GM12878 (cell line): ENCODE measurements at regions not wholly inside any gene's neighbourhood (a gene's known extent, or its start where the extent isn't known, plus 50 kb on each side); places are given as distances from the start of the nearest gene placed in this dataset.

ENCODE experiments used
- ATAC-seq: fragments of 200-7000 bp; cut with Tn5 transposase; 3 replicates; pipeline ENCODE4 v1.9.1; 2020; ENCODE audit warnings: mild to moderate bottlenecking, moderate library complexity
- BruUV-seq: library from RNA; stranded (reverse); fragments of 400-500 nt; replicated peaks from 2 replicates; lab custom pipeline; 2021; lab: Mats Ljungman, UMichigan
- CTCF ChIA-PET: fragments of 300-600 bp; sonication (Branson Sonifier 250); formaldehyde crosslinking; extraction: SDS; loops from one replicate; lab custom pipeline; 2021; ENCODE audit warnings: inconsistent platforms; lab: Yijun Ruan, JAX
- POLR2A ChIA-PET: fragments of 350-600 bp; formaldehyde crosslinking; extraction: SDS; loops from one replicate; lab custom pipeline; 2021; ENCODE audit warnings: inconsistent platforms; lab: Charles Lee
- RAD21 ChIA-PET: fragments of 300-600 bp; sonication (Branson Sonifier 250); formaldehyde crosslinking; loops from one replicate; lab custom pipeline; 2023; ENCODE audit warnings: antibody characterized with exemption; ENCODE audit not compliant: unreplicated experiment; lab: Charles Lee
- SMC1A ChIA-PET: fragments of 300-600 bp; sonication (Branson Sonifier 250); formaldehyde crosslinking; loops from one replicate; lab custom pipeline; 2023; ENCODE audit not compliant: unreplicated experiment, uncharacterized antibody; lab: Charles Lee
- DNase-seq: peaks from one replicate; pipeline ENCODE4 v3.0.0-alpha.2; 2011; ENCODE audit warnings: low read depth, low spot score
- FAIRE-seq: peaks from 3 replicates; lab custom pipeline; 2011; peaks lifted over from hg19 to GRCh38; lab: Jason Lieb, UNC
- H2AFZ ChIP-seq: 2 replicates; pipeline ENCODE4 v1.6.0; 2011; ENCODE audit warnings: low read depth, low read length, control low read depth; ENCODE audit not compliant: control insufficient read depth
- H3K27ac ChIP-seq: 2 replicates; pipeline ENCODE4 v1.5.1; 2011; ENCODE audit warnings: control low read depth; ENCODE audit not compliant: control insufficient read depth, insufficient read depth
- H3K27me3 ChIP-seq, 2 experiments: replicated peaks in 1 of 2; 2 replicates each; pipeline versions ENCODE4 v1.6.0 to v1.6.1; 2011; ENCODE audit warnings: low read length in 1 of 2; ENCODE audit not compliant: control insufficient read depth in 2 of 2, insufficient read depth in 2 of 2
- H3K36me3 ChIP-seq, 2 experiments: 2 replicates each; pipeline ENCODE4 v1.5.1; 2011; ENCODE audit warnings: low read length in 1 of 2; ENCODE audit not compliant: control insufficient read depth in 2 of 2, insufficient read depth in 2 of 2
- H3K4me1 ChIP-seq: 2 replicates; pipeline ENCODE4 v1.6.1; 2011; ENCODE audit warnings: mild to moderate bottlenecking, low read length, moderate library complexity, mixed read lengths; ENCODE audit not compliant: control insufficient read depth, insufficient read depth
- H3K4me2 ChIP-seq: 2 replicates; pipeline ENCODE4 v1.6.0; 2011; ENCODE audit warnings: control low read depth; ENCODE audit not compliant: control insufficient read depth, insufficient read depth
- H3K4me3 ChIP-seq: fragments of 200-600 bp; sonication (generic); 2 replicates; pipeline ENCODE4 v1.5.1; 2016
- H3K79me2 ChIP-seq: 2 replicates; pipeline ENCODE4 v1.6.0; 2011; ENCODE audit warnings: low read length; ENCODE audit not compliant: control insufficient read depth, insufficient read depth
- H3K9ac ChIP-seq: 2 replicates; pipeline ENCODE4 v1.8.0; 2011; ENCODE audit warnings: low read length, control low read depth, mixed read lengths; ENCODE audit not compliant: control insufficient read depth, insufficient read depth
- H3K9me3 ChIP-seq: replicated peaks from 3 replicates; pipeline ENCODE4 v1.5.1; 2011; ENCODE audit warnings: mild to moderate bottlenecking, low read length; ENCODE audit not compliant: control insufficient read depth, insufficient read depth
- H4K20me1 ChIP-seq: 2 replicates; pipeline ENCODE4 v1.6.0; 2011; ENCODE audit not compliant: control insufficient read depth, insufficient read depth
- ATF7 ChIP-seq: fragments of 450-650 bp; IDR thresholded peaks from 2 replicates; pipeline ENCODE4 v1.6.1; 2016; ENCODE audit warnings: low read depth, mild to moderate bottlenecking
- BHLHE40 ChIP-seq, 2 experiments: fragments of 450-650 bp in 1 of 2; IDR thresholded peaks; 2 replicates each; pipeline ENCODE4 v1.6.1; 2011 to 2017; ENCODE audit warnings: low read depth in 2 of 2, borderline replicate concordance in 1 of 2, improper control_type of control experiment in 1 of 2, low read length in 1 of 2, mild to moderate bottlenecking in 1 of 2
- CBX5 ChIP-seq: sonication (generic); IDR thresholded peaks from 2 replicates; pipeline ENCODE4 v1.6.1; 2016; ENCODE audit warnings: low read depth, moderate library complexity, mild to moderate bottlenecking, inconsistent platforms
- CHD1 ChIP-seq: IDR thresholded peaks from 2 replicates; pipeline ENCODE4 v1.6.1; 2012; ENCODE audit warnings: low read depth, low read length, improper control_type of control experiment
- NBN ChIP-seq: fragments of 450-650 bp; IDR thresholded peaks from 2 replicates; pipeline ENCODE4 v1.6.1; 2016
- SMAD5 ChIP-seq: IDR thresholded peaks from 2 replicates; pipeline ENCODE4 v1.6.1; 2016; ENCODE audit warnings: antibody characterized with exemption, low read depth
- SRF ChIP-seq, 2 experiments: IDR thresholded peaks; 2 replicates each; pipeline ENCODE4 v1.6.1; 2011; ENCODE audit warnings: low read depth in 2 of 2, low read length in 2 of 2, mild to moderate bottlenecking in 1 of 2, moderate library complexity in 1 of 2
- SUZ12 ChIP-seq: fragments of 200-600 bp; sonication (generic); IDR thresholded peaks from one replicate; pipeline ENCODE4 v1.6.1; 2018; ENCODE audit warnings: antibody characterized with exemption, mild to moderate bottlenecking; ENCODE audit not compliant: unreplicated experiment
- TBL1XR1 ChIP-seq: IDR thresholded peaks from 2 replicates; pipeline ENCODE4 v1.6.1; 2012; ENCODE audit warnings: low read depth, low read length, improper control_type of control experiment
- ZNF207 ChIP-seq: fragments of 450-650 bp; IDR thresholded peaks from 2 replicates; pipeline ENCODE4 v1.6.1; 2014; ENCODE audit warnings: antibody characterized with exemption, mild to moderate bottlenecking, borderline replicate concordance
- ZNF24 ChIP-seq: fragments of 450-650 bp; IDR thresholded peaks from 2 replicates; pipeline ENCODE4 v1.6.1; 2017; ENCODE audit warnings: antibody characterized with exemption, mild to moderate bottlenecking
- in situ Hi-C: fragments of 300-500 bp; cut with MboI; formaldehyde crosslinking; loops from 9 replicates; pipeline ENCODE4 v1.14.3; 2018; ENCODE audit warnings: mixed read lengths
- intact Hi-C: fragments of 100-400 bp; cut with micrococcal nuclease; formaldehyde crosslinking; loops from one replicate; pipeline ENCODE4 v1.14.2; 2022; ENCODE audit not compliant: unreplicated experiment
- TF ChIP-seq, protein P1 (sequence below): IDR thresholded peaks from 2 replicates; pipeline ENCODE4 v1.6.1; 2011; ENCODE audit warnings: low read depth, mild to moderate bottlenecking, low read length, moderate library complexity, borderline replicate concordance; ENCODE audit errors: extremely low read depth
- TF ChIP-seq, protein P2 (sequence below): fragments of 450-650 bp; IDR thresholded peaks from 2 replicates; pipeline ENCODE4 v1.6.1; 2016; ENCODE audit warnings: mild to moderate bottlenecking
- TF ChIP-seq, protein P3 (sequence below): fragments of 150-350 bp; IDR thresholded peaks from 2 replicates; pipeline ENCODE4 v1.6.1; 2016; ENCODE audit warnings: low read depth, low read length
- TF ChIP-seq, protein P4 (sequence below): IDR thresholded peaks from 2 replicates; pipeline ENCODE4 v1.6.1; 2012; ENCODE audit warnings: low read depth, low read length, improper control_type of control experiment
- TF ChIP-seq, protein P5 (sequence below): IDR thresholded peaks from 2 replicates; pipeline ENCODE4 v1.6.1; 2011; ENCODE audit warnings: mild to moderate bottlenecking, low read depth, low read length, moderate library complexity; ENCODE audit not compliant: insufficient replicate concordance

DNA sequence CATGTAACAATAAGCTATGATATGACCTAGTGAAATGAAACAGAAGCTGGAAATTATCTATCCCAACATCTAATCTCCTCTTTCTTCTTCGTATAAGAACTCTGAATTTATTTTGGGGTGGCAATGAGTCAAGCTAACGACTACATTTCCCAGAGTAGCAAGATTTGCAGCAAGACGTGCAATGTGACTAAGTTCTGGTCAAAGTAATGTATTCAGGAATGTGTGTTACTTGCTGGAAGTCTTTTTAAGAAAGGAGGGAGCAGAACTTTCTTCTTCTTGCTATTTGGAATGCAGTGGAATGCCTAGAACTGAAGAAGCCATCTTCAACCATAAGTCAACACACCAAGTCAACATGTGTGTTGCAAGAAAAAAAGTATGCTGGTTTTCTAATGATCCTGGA lies 406.6 kb upstream of the MEF2C start (continued):
- TF ChIP-seq, protein P1, sequence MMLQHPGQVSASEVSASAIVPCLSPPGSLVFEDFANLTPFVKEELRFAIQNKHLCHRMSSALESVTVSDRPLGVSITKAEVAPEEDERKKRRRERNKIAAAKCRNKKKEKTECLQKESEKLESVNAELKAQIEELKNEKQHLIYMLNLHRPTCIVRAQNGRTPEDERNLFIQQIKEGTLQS, result no peak
- TF ChIP-seq ATF7 (no peak), CBX5 (no peak), SUZ12 (no peak), ZNF207 (no peak)
- TF ChIP-seq, protein P2, sequence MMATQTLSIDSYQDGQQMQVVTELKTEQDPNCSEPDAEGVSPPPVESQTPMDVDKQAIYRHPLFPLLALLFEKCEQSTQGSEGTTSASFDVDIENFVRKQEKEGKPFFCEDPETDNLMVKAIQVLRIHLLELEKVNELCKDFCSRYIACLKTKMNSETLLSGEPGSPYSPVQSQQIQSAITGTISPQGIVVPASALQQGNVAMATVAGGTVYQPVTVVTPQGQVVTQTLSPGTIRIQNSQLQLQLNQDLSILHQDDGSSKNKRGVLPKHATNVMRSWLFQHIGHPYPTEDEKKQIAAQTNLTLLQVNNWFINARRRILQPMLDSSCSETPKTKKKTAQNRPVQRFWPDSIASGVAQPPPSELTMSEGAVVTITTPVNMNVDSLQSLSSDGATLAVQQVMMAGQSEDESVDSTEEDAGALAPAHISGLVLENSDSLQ, result no peak
- TF ChIP-seq, all 136 proteins: peak for 0

DNA sequence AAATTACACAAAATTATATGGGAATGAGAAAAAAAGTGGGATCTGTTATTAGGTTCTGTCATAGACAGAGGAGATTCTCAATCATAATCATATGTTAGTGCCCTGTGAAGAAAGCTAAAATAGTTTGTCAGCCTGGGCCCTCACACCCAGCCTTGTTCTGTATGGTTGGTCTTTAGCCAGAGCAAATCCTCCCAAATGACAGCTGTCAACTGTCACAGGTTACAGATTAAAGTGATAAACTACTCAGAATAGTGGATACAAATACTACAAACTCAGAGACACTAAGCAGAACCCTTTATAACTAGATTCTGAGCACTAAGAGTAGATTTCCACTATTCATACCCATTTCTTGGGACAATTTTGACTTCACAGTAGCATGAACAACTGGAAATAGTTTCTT lies 405.0 kb upstream of the MEF2C start:
- in situ Hi-C loops (no loop called here), intact Hi-C loops (no loop called here)
- POLR2A ChIA-PET, result no interaction called here
- CTCF ChIA-PET, result no interaction called here
- Histone ChIP-seq H3K4me3 (no peak overlapping the region), H3K79me2 (no peaks in the 10 kb centered on the region), H3K4me1 (peaks cover 5% of the 10 kb centered on the region; the same call in 1 of the 2 replicates), H3K9ac (no peak overlapping the region), H3K9me3 (no peaks in the 10 kb centered on the region; the same call in 1 of the 3 replicates), H4K20me1 (no peaks in the 10 kb centered on the region), H3K4me2 (no peak overlapping the region), H2AFZ (no peak overlapping the region), H3K27ac (no peak overlapping the region), H3K27me3 (no peaks in the 10 kb centered on the region), H3K36me3 (no peaks in the 10 kb centered on the region)
- no peak for FAIRE-seq
- ATAC-seq, result no peak
- RAD21 ChIA-PET, result no interaction called here
- BruUV-seq, result no TSS peak
- no peak for DNase-seq
- SMC1A ChIA-PET, result no interaction called here
- TF ChIP-seq, protein P3, sequence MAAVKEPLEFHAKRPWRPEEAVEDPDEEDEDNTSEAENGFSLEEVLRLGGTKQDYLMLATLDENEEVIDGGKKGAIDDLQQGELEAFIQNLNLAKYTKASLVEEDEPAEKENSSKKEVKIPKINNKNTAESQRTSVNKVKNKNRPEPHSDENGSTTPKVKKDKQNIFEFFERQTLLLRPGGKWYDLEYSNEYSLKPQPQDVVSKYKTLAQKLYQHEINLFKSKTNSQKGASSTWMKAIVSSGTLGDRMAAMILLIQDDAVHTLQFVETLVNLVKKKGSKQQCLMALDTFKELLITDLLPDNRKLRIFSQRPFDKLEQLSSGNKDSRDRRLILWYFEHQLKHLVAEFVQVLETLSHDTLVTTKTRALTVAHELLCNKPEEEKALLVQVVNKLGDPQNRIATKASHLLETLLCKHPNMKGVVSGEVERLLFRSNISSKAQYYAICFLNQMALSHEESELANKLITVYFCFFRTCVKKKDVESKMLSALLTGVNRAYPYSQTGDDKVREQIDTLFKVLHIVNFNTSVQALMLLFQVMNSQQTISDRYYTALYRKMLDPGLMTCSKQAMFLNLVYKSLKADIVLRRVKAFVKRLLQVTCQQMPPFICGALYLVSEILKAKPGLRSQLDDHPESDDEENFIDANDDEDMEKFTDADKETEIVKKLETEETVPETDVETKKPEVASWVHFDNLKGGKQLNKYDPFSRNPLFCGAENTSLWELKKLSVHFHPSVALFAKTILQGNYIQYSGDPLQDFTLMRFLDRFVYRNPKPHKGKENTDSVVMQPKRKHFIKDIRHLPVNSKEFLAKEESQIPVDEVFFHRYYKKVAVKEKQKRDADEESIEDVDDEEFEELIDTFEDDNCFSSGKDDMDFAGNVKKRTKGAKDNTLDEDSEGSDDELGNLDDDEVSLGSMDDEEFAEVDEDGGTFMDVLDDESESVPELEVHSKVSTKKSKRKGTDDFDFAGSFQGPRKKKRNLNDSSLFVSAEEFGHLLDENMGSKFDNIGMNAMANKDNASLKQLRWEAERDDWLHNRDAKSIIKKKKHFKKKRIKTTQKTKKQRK, result no peak
- TF ChIP-seq SRF (IDR thresholded peaks at IDR 0.05; ENCODE audit: low read depth in 2 of 2, low read length in 2 of 2) (no peak), TBL1XR1 (no peak), CBX5 (no peak), BHLHE40 (IDR thresholded peaks at IDR 0.05; ENCODE audit: borderline replicate concordance in 1 of 2, low read depth in 2 of 2, low read length in 1 of 2) (no peak), NBN (no peak), ZNF24 (no peak), SMAD5 (no peak), CHD1 (no peak)
- TF ChIP-seq, protein P4, sequence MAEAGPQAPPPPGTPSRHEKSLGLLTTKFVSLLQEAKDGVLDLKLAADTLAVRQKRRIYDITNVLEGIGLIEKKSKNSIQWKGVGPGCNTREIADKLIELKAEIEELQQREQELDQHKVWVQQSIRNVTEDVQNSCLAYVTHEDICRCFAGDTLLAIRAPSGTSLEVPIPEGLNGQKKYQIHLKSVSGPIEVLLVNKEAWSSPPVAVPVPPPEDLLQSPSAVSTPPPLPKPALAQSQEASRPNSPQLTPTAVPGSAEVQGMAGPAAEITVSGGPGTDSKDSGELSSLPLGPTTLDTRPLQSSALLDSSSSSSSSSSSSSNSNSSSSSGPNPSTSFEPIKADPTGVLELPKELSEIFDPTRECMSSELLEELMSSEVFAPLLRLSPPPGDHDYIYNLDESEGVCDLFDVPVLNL, result no peak
- TF ChIP-seq, protein P2, result no peak
- TF ChIP-seq, protein P5, sequence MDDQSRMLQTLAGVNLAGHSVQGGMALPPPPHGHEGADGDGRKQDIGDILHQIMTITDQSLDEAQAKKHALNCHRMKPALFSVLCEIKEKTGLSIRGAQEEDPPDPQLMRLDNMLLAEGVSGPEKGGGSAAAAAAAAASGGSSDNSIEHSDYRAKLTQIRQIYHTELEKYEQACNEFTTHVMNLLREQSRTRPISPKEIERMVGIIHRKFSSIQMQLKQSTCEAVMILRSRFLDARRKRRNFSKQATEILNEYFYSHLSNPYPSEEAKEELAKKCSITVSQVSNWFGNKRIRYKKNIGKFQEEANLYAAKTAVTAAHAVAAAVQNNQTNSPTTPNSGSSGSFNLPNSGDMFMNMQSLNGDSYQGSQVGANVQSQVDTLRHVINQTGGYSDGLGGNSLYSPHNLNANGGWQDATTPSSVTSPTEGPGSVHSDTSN, result no peak
